BJ (cell line): ENCODE measurements at regions not wholly inside any gene's neighbourhood (a gene's known extent, or its start where the extent isn't known, plus 50 kb on each side); places are given as distances from the start of the nearest gene placed in this dataset.

Source experiments
- CTCF ChIA-PET: fragments of 350-600 bp; formaldehyde crosslinking; extraction: SDS; loops from one replicate; lab custom pipeline; 2021; ENCODE audit warnings: antibody characterized with exemption, inconsistent platforms; lab: Yijun Ruan, JAX
- POLR2A ChIA-PET: fragments of 300-600 bp; sonication (Branson Sonifier 250); formaldehyde crosslinking; extraction: SDS; loops from one replicate; lab custom pipeline; 2021; ENCODE audit warnings: antibody characterized with exemption; lab: Charles Lee
- DNase-seq: peaks from one replicate; pipeline ENCODE4 v3.0.0-alpha.2; 2011; ENCODE audit warnings: low read depth
- H3K27me3 ChIP-seq: 2 replicates; pipeline ENCODE4 v1.6.0; 2011; ENCODE audit warnings: low read length; ENCODE audit not compliant: control insufficient read depth, insufficient read depth
- H3K36me3 ChIP-seq: 2 replicates; pipeline ENCODE4 v1.5.1; 2011; ENCODE audit warnings: low read length; ENCODE audit not compliant: control insufficient read depth, insufficient read depth
- H3K4me3 ChIP-seq: 2 replicates; pipeline ENCODE4 v1.5.1; 2011; ENCODE audit warnings: low read depth, mild to moderate bottlenecking, control low read depth, low read length
- TF ChIP-seq, protein P1 (sequence below): IDR thresholded peaks from 2 replicates; pipeline ENCODE4 v1.5.1; 2011; ENCODE audit warnings: low read depth, mild to moderate bottlenecking, control low read depth, inconsistent platforms, low read length, moderate library complexity; ENCODE audit not compliant: insufficient read depth

- DNase-seq, result no peak
- ChIA-PET CTCF (interaction anchor here (1.0 to 1.3 kb wide), 2 partner anchors 183 to 614 kb away, joined by 3 read pairs; no protein-coding TSS in a partner anchor), POLR2A (no interaction called here)
- TF ChIP-seq, protein P1, sequence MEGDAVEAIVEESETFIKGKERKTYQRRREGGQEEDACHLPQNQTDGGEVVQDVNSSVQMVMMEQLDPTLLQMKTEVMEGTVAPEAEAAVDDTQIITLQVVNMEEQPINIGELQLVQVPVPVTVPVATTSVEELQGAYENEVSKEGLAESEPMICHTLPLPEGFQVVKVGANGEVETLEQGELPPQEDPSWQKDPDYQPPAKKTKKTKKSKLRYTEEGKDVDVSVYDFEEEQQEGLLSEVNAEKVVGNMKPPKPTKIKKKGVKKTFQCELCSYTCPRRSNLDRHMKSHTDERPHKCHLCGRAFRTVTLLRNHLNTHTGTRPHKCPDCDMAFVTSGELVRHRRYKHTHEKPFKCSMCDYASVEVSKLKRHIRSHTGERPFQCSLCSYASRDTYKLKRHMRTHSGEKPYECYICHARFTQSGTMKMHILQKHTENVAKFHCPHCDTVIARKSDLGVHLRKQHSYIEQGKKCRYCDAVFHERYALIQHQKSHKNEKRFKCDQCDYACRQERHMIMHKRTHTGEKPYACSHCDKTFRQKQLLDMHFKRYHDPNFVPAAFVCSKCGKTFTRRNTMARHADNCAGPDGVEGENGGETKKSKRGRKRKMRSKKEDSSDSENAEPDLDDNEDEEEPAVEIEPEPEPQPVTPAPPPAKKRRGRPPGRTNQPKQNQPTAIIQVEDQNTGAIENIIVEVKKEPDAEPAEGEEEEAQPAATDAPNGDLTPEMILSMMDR, result no peak
- H3K27me3 ChIP-seq, result no peaks in the 10 kb centered on the region
- no peaks in the 10 kb centered on the region for H3K36me3 ChIP-seq
- peak overlapping the region; percentile 28 for H3K4me3 ChIP-seq
Measured at GRCh38 chr15:38068626-38069391, 134.4 kb downstream of the TMCO5A start.

DNA sequence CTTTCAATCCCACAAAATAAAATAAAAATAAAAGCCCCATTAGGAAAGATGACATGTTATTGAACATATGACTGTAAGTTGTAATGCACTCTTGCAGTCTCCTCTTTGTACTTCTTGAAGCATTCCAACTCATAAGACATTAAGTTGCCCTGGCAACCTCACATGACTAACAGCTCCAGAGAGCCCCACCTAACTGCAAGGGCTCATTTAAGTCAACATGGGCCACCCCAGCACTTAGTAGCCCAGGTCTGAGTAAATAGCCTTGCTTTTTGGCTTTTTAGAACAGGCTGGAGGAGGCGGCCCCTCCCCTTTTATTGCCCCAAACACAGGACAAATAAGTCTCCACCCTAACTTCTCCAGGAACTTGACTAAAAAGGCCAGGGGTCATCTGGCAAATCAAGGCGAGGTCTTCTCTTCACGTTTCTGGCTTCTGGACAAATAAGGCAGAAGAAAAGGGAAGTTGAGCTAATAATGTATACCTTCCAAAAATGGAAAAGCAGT is 135.1 kb downstream of the TMCO5A start:
- TF ChIP-seq, protein P1, result no peak
- Histone ChIP-seq H3K4me3 (peak overlapping the region; percentile 28), H3K27me3 (no peaks in the 10 kb centered on the region), H3K36me3 (no peaks in the 10 kb centered on the region)
- ChIA-PET POLR2A (no interaction called here), CTCF (interaction anchor here (1.0 to 1.3 kb wide), 2 partner anchors 182 to 613 kb away, joined by 3 read pairs; no protein-coding TSS in a partner anchor)
- peak; percentile 68 for DNase-seq

DNA sequence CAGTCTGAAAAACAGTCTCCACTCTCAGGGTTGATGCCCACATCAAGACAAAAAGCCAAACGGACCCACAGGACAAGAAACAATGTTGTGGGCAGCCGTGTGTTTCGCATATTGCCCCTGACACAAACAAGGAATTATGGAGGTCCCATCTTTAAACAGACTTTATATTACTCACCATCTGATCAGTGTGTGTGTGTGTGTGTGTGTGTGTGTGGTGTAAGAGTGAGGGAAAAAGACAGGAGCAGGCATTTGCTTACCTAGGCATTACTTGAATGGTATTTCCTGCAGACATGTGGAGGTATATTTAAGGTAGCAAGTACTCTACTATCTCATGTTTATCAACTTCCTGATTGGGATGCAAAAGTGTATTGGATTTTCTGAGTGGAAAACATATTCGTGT is 136.3 kb downstream of the TMCO5A start:
- H3K4me3 ChIP-seq, result no peak overlapping the region
- DNase-seq, result no peak
- POLR2A ChIA-PET, result no interaction called here
- CTCF ChIA-PET, result no interaction called here
- no peaks in the 10 kb centered on the region for H3K27me3 ChIP-seq
- TF ChIP-seq, protein P1, result no peak
- H3K36me3 ChIP-seq, result no peaks in the 10 kb centered on the region

GRCh38 chr15:38071211-38071972 is 137.0 kb downstream of the TMCO5A start:
- TF ChIP-seq, protein P1, result no peak
- H3K4me3 ChIP-seq, result no peak overlapping the region
- CTCF ChIA-PET, result no interaction called here
- POLR2A ChIA-PET, result no interaction called here
- DNase-seq, result no peak
- no peaks in the 10 kb centered on the region for H3K36me3 ChIP-seq
- H3K27me3 ChIP-seq, result no peaks in the 10 kb centered on the region

- TF ChIP-seq, protein P1, result no peak
- ChIA-PET CTCF (interaction anchor here (0.7 to 1.0 kb wide), 4 partner anchors 10 to 357 kb away, joined by 3 to 6 read pairs (median 4); no protein-coding TSS in a partner anchor), POLR2A (no interaction called here)
- Histone ChIP-seq H3K36me3 (no peaks in the 10 kb centered on the region), H3K4me3 (no peak overlapping the region), H3K27me3 (no peaks in the 10 kb centered on the region)
- no peak for DNase-seq
Measured at GRCh38 chr15:38072007-38072347, 137.5 kb downstream of the TMCO5A start.
